GM21381 (cell line): ENCODE measurements at regions not wholly inside any gene's neighbourhood (a gene's known extent, or its start where the extent isn't known, plus 50 kb on each side); places are given as distances from the start of the nearest gene placed in this dataset.
"Not testable (repeated sequence)": the region's sequence is repeated elsewhere in the genome, so short reads cannot be mapped to it uniquely, and the experiment has no call there.

Experiments
- ATAC-seq: cut with Tn5 transposase; IDR thresholded peaks from one replicate; pipeline ENCODE4 v1.9.1; 2021; ENCODE audit warnings: mild to moderate bottlenecking, moderate library complexity; ENCODE audit not compliant: unreplicated experiment

DNA sequence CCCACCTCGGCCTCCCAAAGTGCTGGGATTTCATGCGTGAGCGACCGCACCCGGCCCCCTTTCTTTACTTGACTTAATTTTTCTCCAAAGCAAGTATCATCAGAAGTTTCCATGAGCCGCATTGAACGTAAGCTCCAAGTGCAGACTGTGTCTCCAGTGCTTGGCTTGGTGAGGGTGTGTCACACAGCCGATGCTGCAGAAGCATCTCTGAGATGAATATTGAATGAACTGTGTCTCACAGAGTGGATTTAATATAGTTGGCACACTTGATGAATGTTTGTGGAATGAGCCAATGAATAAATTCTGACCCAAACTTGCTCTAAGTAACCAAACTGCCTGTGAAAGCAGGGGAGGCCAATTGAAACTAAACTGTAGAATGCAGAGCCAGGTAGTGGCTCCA is 159.4 kb upstream of the KBTBD8 start:
- ATAC-seq: no peak

DNA sequence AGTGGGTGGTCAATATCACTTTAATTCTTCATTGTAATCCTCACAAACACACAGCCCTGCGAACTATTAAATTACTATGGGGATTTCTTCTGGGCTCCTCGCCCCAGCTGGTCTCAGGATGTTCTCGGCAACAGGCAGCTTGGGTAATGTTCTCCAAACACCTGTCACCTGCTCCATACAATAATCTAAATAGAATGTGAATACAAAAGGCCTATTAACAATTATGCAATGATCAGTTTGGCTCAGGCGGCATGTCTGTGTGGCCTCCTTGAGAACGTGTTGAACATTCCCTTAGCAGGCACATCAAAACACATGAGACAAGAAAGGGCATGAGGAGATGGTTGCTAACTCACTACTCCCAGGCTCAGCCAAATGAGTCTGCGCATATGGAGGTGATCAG is 158.6 kb upstream of the KBTBD8 start:
- ATAC-seq: no peak

DNA sequence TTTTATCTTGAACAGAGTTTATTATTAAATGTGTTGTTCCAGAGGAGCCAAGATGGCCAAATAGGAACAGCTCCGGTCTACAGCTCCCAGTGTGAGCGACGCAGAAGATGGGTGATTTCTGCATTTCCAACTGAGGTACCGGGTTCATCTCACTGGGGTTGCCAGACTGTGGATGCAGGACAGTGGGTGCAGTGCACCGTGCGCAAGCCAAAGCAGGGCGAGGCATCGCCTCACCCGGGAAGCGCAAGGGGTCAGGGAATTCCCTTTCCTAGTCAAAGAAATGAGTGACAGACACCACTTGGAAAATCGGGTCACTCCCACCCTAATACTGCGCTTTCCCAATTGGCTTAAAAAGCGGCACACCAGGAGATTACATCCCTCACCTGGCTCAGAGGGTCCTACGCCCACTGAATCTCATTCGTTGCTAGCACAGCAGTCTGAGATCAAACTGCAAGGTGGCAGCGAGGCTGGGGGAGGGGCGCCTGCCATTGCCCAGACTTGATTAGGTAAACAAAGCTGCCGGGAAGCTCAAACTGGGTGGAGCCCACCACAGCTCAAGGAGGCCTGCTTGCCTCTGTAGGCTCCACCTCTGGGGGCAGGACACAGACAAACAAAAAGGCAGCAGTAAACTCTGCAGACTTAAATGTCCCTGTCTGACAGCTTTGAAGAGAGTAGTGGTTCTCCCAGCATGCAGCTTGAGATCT is 155.2 kb upstream of the KBTBD8 start:
- not testable (repeated sequence) for ATAC-seq

DNA sequence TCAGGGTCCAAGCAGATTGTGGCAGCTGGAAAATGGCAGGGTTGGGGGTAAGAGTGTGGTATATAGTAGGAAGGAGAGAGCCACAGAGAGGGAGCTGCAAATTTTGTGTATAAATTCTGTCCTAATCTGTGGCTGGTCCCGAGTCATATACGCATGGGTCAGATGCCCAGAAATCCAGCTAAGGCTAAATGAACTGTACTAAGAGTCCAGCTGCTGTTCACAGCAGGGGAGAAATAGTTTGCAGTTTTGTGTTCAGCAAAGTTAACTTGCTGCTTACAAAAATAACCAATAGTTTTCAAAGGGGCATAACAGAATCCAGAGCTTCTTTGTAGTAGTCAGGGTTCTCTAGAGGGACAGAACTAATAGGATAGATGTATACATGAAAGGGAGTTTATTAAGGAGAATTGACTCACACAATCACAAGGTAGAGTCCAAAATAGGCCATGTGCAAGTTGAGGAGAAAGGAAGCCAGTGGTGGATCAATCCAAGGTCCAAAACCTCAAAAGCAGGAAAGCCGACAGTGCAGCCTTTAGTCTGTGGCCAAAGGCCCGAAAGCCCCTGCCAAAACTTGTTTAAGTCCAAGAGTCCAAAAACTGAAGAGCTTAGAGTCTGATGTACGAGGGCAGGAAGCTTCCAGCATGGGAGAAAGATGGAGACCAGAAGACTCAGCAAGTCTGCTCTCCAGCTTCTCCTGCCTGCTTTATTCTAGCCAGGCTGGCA is 146.1 kb upstream of the KBTBD8 start:
- ATAC-seq: no peak

DNA sequence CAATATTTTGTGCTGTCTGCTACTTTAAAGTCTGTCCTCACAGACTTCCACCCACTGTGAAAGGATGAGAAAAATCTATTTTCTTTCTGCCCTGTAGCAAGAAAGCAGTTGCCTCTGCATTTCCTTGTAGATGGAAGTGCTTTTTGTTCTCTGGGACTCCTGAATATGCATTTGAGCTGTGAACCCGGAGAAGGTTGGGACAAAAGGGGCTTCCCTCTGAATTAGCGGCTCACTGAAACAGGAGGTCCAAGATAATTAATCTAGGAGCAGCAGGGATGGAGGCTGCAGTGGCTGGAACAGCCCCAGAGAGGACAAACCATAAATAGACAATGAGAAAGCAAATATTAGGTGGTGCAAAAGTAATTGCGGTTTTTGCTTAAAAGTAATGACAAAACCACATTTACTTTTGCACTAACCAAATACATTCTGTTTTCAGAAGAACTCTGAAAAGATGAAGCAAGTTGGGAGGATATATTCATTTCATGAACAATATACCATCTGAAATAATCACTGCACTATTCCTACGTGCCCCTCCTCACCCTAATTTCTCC is 143.4 kb upstream of the KBTBD8 start:
- no peak for ATAC-seq

DNA sequence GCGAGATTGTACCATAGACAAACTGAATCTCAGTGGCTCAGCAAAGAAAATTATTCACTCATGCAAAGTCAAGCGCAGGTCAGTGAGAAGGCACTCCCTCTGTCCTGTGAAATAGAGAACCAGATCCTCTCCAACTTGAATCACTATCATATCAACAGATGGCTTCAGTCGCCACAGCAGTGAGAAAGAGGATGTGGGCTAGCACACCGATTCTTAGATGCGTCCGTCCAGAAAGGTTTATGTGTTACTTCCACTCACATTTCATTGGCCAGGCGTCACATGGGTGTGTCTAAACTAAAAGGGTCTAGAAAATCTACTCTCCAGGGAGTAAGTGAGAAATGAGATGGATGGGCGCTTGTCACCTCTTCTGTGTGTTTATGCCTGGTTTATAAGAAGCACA is 141.6 kb upstream of the KBTBD8 start:
- peak; percentile 87 for ATAC-seq

DNA sequence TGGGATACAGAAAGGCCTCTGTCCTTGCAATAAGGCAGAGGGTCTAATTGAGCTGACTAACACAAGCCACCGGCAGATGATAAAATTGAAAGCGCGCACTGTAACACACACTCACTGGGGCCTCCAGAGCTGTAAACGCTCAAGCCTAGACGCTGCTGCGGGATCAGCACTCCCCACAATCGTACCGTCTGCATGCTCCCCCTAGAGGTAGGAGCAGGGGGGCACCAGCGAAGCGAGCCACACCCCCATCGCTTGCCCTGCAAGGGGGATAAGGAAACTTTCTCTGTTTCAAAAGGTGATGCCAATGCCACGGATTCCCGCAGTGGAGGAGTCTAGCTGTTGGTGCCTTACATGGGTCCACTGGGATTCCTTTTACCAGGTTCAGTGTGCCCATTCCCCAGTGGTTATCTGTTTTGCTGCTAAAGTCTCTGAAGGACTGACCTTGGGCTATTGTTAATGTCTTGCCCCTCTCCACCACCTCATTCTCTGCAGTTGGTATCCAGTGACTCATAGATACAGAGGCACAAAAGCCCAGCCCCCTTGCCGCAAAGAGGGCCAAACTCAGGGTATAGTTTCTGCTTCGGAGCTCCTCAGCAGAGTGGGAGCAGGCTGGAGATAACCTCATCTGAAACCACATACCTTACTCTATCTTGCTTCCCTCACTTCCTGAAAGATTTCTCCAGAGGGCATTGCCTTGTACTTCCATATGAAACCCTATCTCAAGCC is 139.3 kb upstream of the KBTBD8 start:
- ATAC-seq: no peak

DNA sequence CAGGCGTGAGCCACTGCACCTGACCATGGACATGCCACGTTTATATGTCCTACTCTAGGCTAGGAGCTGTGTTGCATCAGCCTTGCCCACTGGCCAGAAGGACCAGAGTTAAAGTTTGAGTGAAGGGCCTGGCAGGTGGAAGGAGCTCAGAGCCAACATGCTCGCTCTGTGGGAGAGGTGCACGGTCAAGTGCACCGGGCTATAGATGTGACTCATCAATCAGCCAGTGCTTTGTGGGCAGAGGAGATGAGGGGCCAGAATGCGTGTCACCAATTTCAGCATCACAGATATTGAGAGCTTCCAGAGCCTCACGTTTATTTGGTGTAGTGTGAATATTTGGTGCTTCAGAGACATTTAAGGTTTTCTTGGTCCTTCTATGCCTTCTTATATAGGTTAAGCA is 137.3 kb upstream of the KBTBD8 start:
- no peak for ATAC-seq

DNA sequence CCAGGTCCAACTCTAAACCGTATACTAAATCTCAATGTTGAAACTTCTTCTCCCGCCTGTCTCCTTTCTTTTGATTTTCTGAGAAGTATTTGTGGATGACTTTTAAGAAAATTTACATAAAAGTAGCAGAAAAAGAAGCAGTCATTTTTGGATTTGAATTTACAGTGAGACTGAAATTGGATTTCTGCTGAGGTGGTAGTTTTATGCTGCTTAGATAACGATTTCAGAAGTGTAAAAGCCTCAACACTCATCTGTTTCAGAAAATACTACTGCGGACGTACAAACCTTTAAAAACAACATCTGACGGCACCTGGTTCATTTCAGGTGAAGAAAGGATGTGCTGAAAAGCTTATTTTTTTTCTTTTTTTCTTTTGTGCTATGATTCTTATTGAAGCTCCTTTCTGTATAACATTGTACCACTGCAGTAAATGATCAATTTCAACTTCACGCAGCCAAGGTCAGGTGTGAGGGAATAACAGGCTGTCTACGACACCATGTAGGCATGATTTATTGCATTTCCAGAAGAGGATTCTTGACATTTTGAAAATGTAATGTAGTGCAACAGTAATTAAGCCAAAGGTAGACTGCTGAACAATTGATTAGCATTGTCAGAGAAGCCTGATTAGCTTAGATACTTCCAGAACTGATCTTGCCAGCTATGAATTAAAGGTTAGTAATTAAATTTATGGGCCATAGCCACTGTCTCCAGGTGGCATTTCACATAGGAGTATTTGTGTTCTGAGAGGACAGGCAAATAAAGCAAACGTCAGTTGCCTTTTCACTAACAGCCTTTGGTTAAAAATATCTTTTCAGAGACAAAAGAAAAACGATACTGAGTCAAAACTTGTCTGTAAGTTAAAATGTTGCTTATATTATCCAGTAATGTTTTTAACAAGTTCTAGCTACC is 134.6 kb upstream of the KBTBD8 start:
- no peak for ATAC-seq

DNA sequence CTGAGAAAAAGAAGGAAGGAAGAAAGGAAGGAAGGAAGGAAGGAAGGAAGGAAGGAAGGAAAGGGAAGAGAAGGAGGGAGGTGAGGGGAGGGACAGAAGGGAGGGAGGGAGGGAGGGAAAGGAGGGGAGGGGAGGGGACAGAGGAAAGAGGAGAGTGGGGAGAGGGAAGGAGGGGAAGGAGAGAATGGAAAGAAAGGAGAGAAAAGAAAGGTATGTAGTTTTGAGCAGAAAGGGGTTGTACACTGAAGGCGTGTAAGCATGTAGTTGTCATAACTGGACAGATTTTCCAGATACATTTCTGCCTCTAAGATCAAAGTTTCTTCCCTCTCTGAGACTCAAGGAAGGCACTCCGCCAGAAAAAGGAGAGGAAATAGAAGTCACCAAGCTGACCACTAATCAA is 113.4 kb upstream of the KBTBD8 start:
- no peak for ATAC-seq

DNA sequence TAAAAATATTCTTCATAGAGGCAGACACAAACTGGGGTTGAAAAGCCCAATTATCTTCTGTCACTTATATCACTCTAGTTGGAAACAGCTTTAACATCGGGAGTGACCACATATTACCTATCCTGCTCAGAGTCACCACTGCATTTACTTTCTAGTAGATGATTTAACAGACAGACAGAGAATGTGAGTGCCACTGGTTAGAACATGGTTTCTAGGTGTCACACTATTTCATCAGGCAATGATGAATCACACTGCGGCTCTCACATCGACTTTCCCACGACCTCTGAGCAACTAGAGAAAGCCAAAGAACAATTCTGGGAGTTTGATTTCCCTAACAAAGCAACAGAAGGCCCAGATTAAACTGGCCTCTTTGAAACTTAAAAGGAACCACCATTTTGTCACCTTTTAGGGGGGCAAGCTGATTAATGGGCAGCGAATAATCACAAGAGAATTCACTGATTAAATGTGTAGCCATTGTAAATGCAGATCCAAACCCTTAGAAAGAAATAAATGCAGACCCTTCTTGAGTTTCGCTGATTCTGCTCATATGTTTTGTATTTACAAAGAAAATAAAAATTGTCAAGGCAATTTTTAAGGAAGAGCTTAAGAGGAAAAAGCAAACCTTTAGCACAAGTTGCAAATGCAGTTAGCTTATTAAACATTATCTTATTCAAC is 112.6 kb upstream of the KBTBD8 start:
- no peak for ATAC-seq

DNA sequence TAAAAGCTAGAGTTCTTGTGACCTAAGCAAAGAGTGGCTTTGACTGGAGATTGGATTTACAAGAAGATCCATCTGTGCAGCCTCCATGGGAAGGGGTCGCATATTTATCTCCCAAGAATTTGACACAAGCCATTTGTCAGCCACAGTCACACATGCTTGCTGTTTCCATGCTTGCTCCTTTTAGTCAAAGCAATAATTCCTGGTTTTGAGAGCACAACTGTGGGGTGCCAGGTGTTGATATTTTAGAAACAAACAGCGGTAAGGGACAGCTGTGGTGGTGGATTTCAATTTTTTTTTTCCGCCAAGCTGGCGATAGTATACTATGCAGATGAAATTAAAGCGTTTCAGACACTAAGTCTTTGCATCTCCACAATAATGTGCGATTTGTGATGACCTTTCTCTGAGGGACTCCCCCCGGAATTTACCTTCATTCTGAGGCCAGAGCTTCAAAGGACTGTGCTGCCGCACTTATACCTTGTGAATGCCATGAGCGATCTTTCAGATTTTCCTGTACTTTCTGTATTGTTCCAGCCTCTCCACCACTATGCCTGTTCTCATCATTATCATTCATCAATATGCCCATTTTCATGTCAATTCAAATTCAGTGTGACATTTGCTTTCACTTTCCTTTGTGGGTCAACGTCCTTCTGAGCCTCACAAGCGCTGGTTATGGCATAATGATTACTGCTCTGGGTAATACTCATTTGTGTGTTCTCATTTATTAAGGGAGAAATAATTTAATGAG is 108.2 kb upstream of the KBTBD8 start:
- no peak for ATAC-seq

DNA sequence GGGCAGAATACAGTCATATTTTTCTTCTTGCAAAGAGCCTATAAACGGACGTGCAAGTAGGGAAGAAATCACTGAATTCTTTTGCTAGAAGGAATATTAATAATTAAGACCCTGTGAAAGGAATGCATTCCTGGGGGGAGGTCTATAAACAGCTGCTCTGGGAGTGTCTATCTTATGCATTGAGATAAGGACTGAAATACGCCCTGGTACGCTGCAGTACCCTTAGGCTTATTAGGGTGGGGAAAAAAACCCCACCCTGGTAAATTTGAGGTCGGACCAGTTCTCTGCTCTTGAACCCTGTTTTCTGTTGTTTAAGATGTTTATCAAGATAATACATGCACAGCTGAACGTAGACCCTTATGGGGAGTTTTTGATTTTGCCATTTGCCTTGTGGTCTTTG is 100.0 kb upstream of the KBTBD8 start:
- no peak for ATAC-seq

DNA sequence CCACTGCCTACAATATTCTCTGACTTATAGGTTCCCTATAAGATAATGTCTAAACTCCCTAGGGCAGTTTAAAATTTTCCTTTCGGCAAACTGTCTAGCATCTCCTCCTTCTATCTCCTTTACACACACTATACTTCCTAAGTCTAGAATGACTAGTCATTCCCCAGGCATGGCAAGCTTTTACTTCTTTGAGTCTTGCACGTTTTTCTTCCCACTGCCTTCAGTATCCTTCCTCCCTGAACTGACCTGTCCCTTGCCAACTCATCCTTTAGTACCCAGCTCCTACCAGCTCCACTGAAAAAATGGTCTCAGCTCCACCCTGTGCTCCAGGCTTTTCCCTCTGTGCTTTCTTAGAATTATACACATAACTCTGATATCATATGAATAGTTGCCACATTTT is 93.8 kb upstream of the KBTBD8 start:
- ATAC-seq: no peak

DNA sequence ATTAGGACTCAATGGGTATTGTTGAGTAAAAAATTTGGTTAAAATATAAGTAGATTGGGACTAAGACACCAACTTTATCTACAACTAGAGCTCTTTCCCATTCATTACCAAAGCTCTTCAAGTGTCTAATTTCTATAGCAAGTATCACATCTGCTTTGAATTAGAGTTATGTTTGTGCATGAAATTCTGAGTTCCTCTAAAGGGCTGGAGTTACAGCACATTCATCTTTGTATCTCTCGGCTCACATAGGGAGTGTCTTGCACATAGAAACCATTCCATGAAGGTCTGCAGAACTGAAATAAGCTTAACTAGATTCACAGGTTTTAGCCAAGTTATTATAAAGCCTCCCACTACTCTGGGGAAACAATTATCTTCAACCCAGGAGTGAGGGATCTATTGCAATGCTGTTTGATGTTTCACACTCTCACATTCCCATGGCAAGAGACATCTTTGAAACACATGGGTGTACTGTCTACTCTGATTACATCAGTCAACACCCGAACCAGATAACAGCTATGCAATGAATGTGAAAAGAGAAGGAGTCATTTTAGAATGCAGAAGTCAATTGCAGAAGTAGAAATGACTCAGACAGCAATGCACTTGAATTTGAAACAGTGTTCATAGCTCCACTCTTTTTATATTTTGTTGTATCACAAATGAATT is 93.1 kb upstream of the KBTBD8 start:
- ATAC-seq: no peak

DNA sequence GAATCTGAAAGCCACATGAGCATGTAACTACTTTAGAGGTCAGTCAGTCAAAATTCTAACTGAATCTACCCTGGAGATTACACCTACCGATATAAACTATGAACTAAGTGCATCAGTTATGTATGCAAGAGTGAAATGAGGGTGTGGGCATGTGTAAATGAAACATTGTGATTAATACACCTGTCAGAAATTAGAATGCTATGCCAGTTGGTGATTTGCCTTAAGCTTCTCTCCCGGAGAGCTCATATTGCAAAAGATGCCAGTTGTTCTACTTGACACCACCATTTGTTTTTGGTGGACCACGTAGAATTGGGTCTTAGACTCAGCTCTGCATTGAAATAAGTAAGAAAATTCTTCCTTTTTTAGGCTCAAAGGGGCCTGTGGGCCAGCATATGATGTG is 91.0 kb upstream of the KBTBD8 start:
- no peak for ATAC-seq

DNA sequence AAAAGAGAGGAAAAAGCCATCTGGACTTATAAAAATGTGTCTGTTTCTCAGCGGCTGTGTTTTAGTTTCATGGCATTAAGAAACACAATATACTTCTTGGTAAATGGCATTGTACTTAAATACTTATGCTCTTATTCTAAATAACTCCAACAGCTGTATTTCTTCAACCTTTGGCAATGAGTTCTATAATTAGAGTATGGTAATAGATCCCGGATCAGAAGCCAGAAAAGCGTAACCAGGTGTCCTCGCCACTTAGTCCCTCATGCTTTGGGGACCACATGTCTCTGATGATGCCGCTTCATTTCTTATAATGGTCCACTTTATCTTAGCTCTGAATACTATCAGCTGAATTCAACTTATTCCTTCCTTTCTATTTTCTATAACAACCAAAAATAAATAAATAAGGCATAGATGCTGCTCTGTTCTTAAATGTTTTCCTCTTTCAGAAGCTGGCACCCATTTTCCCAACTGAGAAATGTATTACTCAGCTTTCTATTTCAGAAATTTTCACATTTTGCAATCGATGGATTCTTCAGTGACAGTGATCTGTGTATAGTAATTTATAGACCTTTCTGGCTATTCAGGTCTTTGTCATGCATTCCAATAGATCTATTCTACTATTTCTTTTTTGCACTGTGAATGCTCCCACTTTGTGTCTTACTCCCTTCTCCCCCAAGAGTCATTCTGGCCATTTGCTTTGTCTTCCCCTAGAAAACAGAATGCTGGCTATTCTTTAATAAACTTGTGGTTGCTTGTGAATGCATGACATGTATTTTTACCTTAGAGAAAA is 87.6 kb upstream of the KBTBD8 start:
- ATAC-seq: no peak

DNA sequence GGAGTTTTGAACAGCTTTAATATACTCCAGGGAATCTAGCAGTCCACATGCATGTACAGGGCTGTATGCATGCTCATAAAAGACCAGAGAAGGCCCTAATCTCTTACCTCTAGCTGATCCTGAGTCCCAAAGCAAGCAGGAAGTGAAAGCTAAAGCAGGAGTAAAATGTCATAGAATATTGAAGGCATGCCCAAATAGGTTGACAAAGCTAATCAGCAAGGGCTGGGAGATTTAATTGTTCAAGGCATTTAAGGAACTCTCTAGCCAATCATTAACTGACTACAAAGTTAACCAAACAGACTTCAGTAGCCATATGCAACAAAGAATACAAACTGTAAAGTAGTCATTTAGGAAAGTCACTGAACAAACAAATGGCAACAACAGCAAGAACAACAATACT is 85.8 kb upstream of the KBTBD8 start:
- no peak for ATAC-seq
